GM18508 (cell line): ENCODE measurements at regions not wholly inside any gene's neighbourhood (a gene's known extent, or its start where the extent isn't known, plus 50 kb on each side); places are given as distances from the start of the nearest gene placed in this dataset.

ENCODE experiments used
- ATAC-seq: cut with Tn5 transposase; IDR thresholded peaks from one replicate; pipeline ENCODE4 v1.9.1; 2021; ENCODE audit warnings: moderate number of reproducible peaks; ENCODE audit not compliant: insufficient read depth, unreplicated experiment

- no peak for ATAC-seq
Observed at GRCh38 chr6:150711061-150711460, 111.4 kb downstream of the PLEKHG1 start.

- ATAC-seq = no peak
Observed at GRCh38 chr6:150711584-150712504, 112.2 kb downstream of the PLEKHG1 start.

DNA sequence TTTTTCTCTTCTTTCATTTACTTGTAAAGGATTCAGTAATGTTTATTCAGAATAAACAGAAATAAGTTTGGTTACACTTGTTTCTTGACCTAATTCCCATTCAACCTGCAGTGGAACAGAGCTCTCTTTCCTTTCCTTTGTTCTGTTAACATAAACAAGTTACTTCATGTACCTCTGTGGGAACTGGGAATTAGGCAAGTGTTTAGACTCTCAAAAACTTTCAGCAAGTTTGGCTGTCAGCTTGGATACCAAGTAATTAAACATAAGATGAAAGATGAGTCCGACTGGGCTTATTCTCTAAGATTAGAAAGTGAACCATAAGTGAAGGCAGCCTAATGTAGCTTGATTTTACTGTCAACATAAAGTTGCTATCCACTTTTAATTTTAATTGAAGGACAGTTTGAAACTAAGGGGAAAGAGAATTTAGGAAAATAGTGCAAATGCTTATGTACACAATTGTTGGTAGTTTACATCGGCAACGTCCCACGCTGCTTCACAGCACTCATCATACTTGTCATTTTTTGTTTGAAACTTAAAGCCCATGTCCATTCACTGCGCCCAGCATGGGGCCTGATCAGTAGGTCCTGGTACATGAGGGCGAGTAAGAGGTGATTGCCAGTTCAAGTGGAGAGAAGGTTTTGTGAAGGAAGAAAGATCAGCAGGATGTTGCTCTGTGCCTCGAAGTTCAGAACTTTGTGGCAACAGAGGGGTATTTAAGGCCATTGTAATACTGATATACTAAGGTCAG lies 113.0 kb downstream of the PLEKHG1 start:
- no peak for ATAC-seq

DNA sequence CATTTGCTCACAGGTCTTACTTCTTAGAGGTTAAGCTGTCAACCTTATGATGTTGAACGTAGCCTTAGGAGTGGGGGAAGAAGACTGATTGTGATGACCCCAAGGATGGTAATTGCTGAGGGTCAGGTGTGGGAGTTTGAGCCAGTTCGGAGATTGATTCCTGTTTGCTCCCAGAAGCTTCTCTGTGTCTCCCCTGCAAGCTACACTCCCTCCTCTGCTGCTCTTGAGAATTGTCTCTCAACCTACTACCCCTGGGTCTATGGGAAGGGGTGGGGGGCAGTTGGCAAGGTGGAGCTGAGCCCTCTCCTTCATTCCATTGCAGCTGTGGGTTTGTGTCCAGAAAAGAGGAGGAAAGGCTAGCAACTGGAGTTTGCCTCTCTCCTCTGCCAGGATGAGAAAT lies 113.8 kb downstream of the PLEKHG1 start:
- ATAC-seq = no peak

- no peak for ATAC-seq
Observed at GRCh38 chr6:150713931-150714330, 114.2 kb downstream of the PLEKHG1 start.

GRCh38 chr6:150715133-150715532 lies 115.4 kb downstream of the PLEKHG1 start:
- ATAC-seq = no peak

DNA sequence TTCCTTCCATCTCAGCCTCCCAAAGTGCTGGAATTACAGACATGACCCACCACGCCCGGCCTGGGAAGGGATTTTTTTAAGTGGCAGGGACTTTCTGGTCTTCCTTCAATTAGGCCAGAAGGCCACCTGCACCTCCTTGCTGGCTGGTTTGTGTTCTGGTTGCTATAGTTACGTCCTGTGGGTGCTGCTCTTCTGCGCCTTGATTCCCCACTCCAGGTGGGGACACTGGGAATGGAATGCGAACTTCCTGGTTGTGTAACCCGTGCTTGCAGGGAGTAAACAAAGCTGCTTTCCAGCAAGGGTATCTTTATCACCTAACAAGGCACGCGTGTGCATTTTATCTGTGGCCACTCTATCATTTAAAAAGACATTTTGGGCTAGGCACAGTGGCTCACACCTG lies 117.7 kb downstream of the PLEKHG1 start:
- ATAC-seq = no peak

GRCh38 chr6:150719099-150719766 lies 119.5 kb downstream of the PLEKHG1 start:
- no peak for ATAC-seq

DNA sequence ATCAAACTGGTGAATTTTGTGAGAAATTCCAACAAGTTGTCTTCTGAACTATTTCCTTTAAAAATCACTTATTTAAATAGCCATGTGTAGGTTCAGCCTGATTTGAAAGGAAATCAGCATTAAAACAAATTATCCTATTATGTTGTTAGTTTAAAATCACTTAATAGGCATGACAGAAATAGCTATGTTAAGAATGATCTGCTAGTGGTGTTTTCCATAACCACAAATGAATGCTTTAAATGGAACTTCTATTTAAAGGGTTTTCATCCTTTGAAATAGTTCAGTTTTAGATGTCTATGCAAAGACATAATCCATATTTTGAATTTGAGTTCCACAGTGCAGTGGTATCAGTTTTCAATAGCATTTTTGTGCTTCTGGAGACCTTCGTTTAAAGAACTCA lies 120.1 kb downstream of the PLEKHG1 start:
- ATAC-seq = no peak

DNA sequence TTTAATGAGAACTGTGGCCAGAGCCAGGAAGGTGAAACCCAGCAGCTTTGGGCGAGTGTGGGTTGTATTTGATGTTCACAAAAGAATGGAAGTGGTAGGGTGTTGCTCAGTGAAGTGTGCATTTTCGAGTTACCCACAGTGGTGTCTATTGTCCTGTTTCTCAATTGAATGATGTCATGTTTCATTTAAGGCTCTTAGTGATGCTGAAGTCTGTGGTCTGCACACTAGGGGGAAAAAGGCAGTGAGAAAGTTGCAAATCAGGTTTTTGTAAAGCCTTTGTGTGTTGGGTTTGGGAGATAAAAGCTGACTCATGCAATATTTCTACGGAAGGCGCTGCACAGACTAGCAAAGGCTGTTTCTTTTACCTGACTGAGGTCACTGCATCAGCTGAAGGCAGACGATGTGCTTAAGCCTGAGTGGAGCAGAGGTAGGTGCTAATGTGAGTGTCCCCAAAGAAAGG lies 121.1 kb downstream of the PLEKHG1 start:
- ATAC-seq = peak; percentile 97

GRCh38 chr6:150721418-150722266 lies 122.0 kb downstream of the PLEKHG1 start:
- ATAC-seq = no peak

DNA sequence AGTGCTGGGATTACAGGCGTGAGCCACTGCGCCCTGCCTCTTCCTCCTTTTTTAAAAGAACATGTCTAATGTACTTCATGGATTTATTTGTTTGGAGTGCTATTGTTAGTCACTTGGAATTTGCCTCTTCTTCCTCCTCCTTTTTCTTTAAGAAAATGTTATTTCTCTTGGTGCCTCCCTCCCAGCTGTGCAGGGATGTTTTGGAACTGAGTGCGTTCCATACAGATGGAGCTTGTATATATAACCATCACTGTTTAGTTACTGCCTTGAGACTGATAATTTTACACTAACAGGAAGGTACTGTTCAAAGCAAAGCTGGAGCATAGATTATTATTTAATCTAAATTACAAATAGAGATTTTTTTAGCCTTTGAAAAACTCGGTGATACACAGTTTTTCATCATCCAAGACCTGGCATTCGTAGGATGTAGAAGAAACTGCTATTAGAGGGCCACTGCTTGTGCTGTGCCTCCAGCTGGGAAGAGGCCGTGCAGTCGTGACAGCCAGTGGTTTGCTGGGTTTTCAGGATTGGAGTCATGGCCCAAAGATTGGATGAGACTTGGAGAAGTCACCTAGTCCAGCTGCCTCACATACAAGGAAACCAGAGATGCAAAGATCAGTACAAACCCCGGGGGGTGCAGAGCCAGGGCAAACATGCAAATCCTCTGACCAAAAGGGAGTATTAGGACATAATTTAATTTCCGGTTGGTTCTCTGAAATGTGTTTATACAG lies 123.1 kb downstream of the PLEKHG1 start:
- ATAC-seq = no peak

- no peak for ATAC-seq
Observed at GRCh38 chr6:150723345-150723658, 123.6 kb downstream of the PLEKHG1 start.

- ATAC-seq = no peak
Observed at GRCh38 chr6:150723857-150724256, 124.2 kb downstream of the PLEKHG1 start.

DNA sequence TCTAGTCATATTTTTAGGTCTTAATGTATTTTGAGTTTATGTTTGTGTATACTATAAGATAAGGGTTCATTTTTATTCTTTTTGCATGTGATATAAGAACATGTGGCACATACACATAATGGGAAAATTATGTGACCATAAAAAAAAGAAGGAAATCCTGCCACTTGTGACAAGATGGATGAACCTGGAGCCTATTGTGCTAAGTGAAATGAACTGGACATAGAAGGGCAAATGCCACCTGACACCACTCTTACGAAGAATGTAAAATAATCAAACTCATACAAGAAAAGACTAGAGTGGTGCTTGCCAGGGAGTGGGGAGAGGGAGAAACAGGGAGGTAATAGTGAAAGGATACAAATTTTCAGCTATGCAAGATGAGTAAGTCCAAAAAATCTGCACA lies 126.1 kb downstream of the PLEKHG1 start:
- no peak for ATAC-seq

DNA sequence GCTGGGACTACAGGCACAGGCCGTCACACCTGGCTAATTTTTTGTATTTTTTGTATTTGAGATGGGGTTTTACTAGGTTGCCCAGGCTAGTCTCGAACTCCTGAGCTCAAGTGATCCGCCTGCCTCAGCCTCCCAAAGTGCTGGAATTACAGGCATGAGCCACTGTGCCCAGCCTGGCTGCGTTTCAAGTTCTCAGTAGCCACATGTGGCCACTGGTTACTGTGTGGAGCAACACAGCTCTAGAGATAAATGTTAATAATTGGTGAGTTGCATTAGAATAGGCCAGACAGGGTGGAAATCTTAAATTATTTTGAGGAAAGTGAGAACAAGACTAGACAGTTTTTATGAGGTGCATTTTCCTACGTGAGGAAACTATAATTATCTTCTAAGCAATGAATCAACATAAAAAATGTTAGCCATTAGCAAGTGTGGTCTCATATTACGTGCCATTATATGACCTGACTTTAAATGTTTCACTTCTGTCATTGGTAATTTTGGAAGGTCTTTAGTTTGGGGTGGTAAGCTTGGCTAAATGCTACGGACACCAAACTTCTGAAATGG lies 129.6 kb downstream of the PLEKHG1 start:
- no peak for ATAC-seq

DNA sequence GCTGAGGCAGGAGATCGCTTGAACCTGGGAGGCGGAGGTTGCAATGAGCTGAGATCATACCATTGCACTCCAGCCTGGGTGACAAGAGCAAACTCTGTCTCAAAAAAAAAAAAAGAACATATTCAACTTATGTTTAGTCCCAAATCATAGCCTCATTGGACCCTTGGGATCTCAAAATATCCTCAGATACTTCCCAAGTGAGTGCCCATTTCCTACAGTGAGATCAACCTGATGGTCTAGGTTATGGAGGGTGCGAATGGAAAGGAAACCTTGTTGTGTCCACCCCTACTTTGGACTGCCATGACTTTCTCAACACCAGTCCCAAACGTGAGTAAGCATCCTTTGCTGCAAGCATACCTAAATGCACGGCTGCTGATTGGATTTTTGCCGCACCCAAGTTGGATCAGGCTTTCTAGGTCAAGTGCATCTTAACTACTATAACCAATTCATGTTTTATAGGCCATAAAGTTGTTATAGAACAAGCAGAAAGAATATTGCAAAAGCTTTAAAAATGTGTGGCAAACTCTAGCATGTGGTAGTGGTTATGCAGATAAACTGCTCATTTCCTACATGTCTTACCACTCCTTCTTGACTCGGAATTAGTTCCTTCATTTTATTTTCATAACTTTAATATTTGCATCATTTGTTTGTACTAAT lies 131.2 kb downstream of the PLEKHG1 start:
- ATAC-seq = no peak

GRCh38 chr6:150732765-150733539 lies 132.6 kb upstream of the MTHFD1L start:
- ATAC-seq = peak; percentile 65
